IMR-90 (cell line): ENCODE measurements at regions not wholly inside any gene's neighbourhood (a gene's known extent, or its start where the extent isn't known, plus 50 kb on each side); places are given as distances from the start of the nearest gene placed in this dataset.

Experiments
- ATAC-seq: fragments of 200-7000 bp; cut with Tn5 transposase; 2 replicates; pipeline ENCODE4 v1.9.1; 2020; ENCODE audit warnings: low read depth, mild to moderate bottlenecking, moderate library complexity
- BruUV-seq: library from RNA; stranded (reverse); fragments of 400-500 nt; replicated peaks from 2 replicates; lab custom pipeline; 2021; lab: Mats Ljungman, UMichigan
- CTCF ChIA-PET: fragments of 300-600 bp; formaldehyde crosslinking; extraction: SDS; loops from one replicate; lab custom pipeline; 2021; ENCODE audit warnings: antibody characterized with exemption; lab: Yijun Ruan, JAX
- POLR2A ChIA-PET: fragments of 300-600 bp; sonication (Branson Sonifier 250); formaldehyde crosslinking; loops from one replicate; lab custom pipeline; 2022; ENCODE audit warnings: antibody characterized with exemption; ENCODE audit not compliant: unreplicated experiment; lab: Charles Lee
- DNase-seq: peaks from one replicate; pipeline ENCODE4 v3.0.0; 2013
- H2AFZ ChIP-seq: replicated peaks from 2 replicates; pipeline ENCODE3; 2013; ENCODE audit warnings: low read length, mild to moderate bottlenecking; ENCODE audit not compliant: poor library complexity
- H2AK5ac ChIP-seq: 2 replicates; pipeline ENCODE4 v1.6.1; 2013; ENCODE audit warnings: low read depth, low read length, inconsistent platforms
- H2AK9ac ChIP-seq: replicated peaks from 2 replicates; pipeline ENCODE3; 2013; ENCODE audit warnings: mild to moderate bottlenecking, low read depth, low read length, moderate library complexity; ENCODE audit not compliant: poor library complexity
- H2BK120ac ChIP-seq: 2 replicates; pipeline ENCODE4 v1.6.1; 2013; ENCODE audit warnings: low read depth, low read length, inconsistent platforms
- H2BK15ac ChIP-seq: 3 replicates; pipeline ENCODE4 v1.6.1; 2013; ENCODE audit warnings: low read depth, low read length, inconsistent platforms
- H2BK20ac ChIP-seq: 2 replicates; pipeline ENCODE4 v1.6.1; 2013; ENCODE audit warnings: low read depth, mild to moderate bottlenecking, inconsistent platforms, low read length, moderate library complexity
- H2BK5ac ChIP-seq: 2 replicates; pipeline ENCODE4 v1.6.1; 2013; ENCODE audit warnings: mild to moderate bottlenecking, low read depth, low read length, inconsistent platforms; ENCODE audit not compliant: poor library complexity, severe bottlenecking
- H3K14ac ChIP-seq: replicated peaks from 2 replicates; pipeline ENCODE4 v1.6.1; 2013; ENCODE audit warnings: low read depth, low read length, inconsistent platforms
- H3K18ac ChIP-seq: 2 replicates; pipeline ENCODE4 v1.6.1; 2013; ENCODE audit warnings: low read depth, low read length, control low read depth
- H3K23ac ChIP-seq: 2 replicates; pipeline ENCODE4 v1.6.1; 2013; ENCODE audit warnings: low read depth, low read length, inconsistent platforms
- H3K27ac ChIP-seq: 2 replicates; pipeline ENCODE4 v1.5.1; 2013; ENCODE audit warnings: mild to moderate bottlenecking, control low read depth, low read length; ENCODE audit not compliant: insufficient read depth
- H3K27me3 ChIP-seq: 2 replicates; pipeline ENCODE4 v1.6.1; 2013; ENCODE audit warnings: low read length; ENCODE audit not compliant: control insufficient read depth, insufficient read depth
- H3K36me3 ChIP-seq: 2 replicates; pipeline ENCODE4 v1.6.1; 2013; ENCODE audit warnings: low read length, mixed read lengths; ENCODE audit not compliant: control insufficient read depth, insufficient read depth
- H3K4ac ChIP-seq: 2 replicates; pipeline ENCODE4 v1.6.1; 2013; ENCODE audit warnings: low read depth, low read length, inconsistent platforms
- H3K4me1 ChIP-seq: 2 replicates; pipeline ENCODE4 v1.6.1; 2013; ENCODE audit warnings: low read length, mixed read lengths; ENCODE audit not compliant: control insufficient read depth, insufficient read depth
- H3K4me2 ChIP-seq: 2 replicates; pipeline ENCODE4 v1.6.1; 2013; ENCODE audit warnings: low read depth, mild to moderate bottlenecking, control low read depth, low read length, moderate library complexity
- H3K4me3 ChIP-seq: 2 replicates; pipeline ENCODE4 v1.5.1; 2013; ENCODE audit warnings: low read depth, mild to moderate bottlenecking, control low read depth, low read length, moderate library complexity; ENCODE audit not compliant: insufficient read depth
- H3K56ac ChIP-seq: 2 replicates; pipeline ENCODE4 v1.6.1; 2013; ENCODE audit warnings: low read length, inconsistent platforms; ENCODE audit not compliant: insufficient read depth; ENCODE audit errors: extremely low read depth
- H3K79me1 ChIP-seq, 2 experiments: 2 replicates each; pipeline ENCODE4 v1.6.1; 2013; ENCODE audit warnings: low read length in 2 of 2, inconsistent platforms in 1 of 2, low read depth in 1 of 2
- H3K9ac ChIP-seq: 2 replicates; pipeline ENCODE4 v1.6.1; 2013; ENCODE audit warnings: low read depth, low read length, control low read depth
- H3K9me1 ChIP-seq: 2 replicates; pipeline ENCODE4 v1.6.1; 2013; ENCODE audit warnings: low read length, inconsistent platforms; ENCODE audit not compliant: insufficient read depth
- H3K9me3 ChIP-seq: 2 replicates; pipeline ENCODE4 v1.6.1; 2013; ENCODE audit warnings: low read length; ENCODE audit not compliant: control insufficient read depth, insufficient read depth
- H4K20me1 ChIP-seq: 2 replicates; pipeline ENCODE4 v1.6.1; 2013; ENCODE audit warnings: low read length, inconsistent platforms; ENCODE audit not compliant: insufficient read depth
- H4K5ac ChIP-seq: 2 replicates; pipeline ENCODE4 v1.6.1; 2013; ENCODE audit warnings: mild to moderate bottlenecking, low read depth, low read length, control low read depth
- H4K8ac ChIP-seq, 2 experiments: 2 replicates each; pipeline ENCODE4 v1.6.1; 2013; ENCODE audit warnings: low read depth in 2 of 2, low read length in 2 of 2, control low read depth in 1 of 2, inconsistent platforms in 1 of 2
- H4K91ac ChIP-seq: 2 replicates; pipeline ENCODE4 v1.6.1; 2013; ENCODE audit warnings: low read depth, low read length, inconsistent platforms; ENCODE audit not compliant: insufficient read depth
- MXI1 ChIP-seq: IDR thresholded peaks from 2 replicates; pipeline ENCODE4 v1.6.1; 2012; ENCODE audit warnings: low read depth, mild to moderate bottlenecking, low read length, moderate library complexity, borderline replicate concordance
- POLR2A ChIP-seq: IDR thresholded peaks from 2 replicates; pipeline ENCODE4 v1.6.1; 2012; ENCODE audit warnings: mild to moderate bottlenecking, low read depth, low read length
- WGBS, 2 experiments: methylation state at CpG; one replicate each; pipeline versions ENCODE4 v1.1.5 to v1.1.7; 2013; ENCODE audit warnings: missing lambda C conversion rate in 2 of 2; ENCODE audit not compliant: insufficient read length in 1 of 2; ENCODE audit errors: extremely low coverage in 2 of 2; 5-methylcytosine and 5-hydroxymethylcytosine counted together
- dilution Hi-C: fragments of 300-500 bp; cut with HindIII; formaldehyde crosslinking; loops from one replicate; pipeline ENCODE4 v1.14.3; 2018; ENCODE audit warnings: low sequenced_read_pairs; ENCODE audit not compliant: unreplicated experiment
- in situ Hi-C: fragments of 300-500 bp; cut with MboI; formaldehyde crosslinking; loops from 3 replicates; pipeline ENCODE4 v1.14.3; 2019; ENCODE audit warnings: low sequenced_read_pairs, inconsistent platforms, mixed read lengths
- intact Hi-C: fragments of 100-400 bp; cut with micrococcal nuclease; formaldehyde crosslinking; loops from 2 replicates; pipeline ENCODE4 v1.10.0; 2022

GRCh38 chr7:33714208-33714607 lies 191.1 kb upstream of the BMPER start:
- no peak overlapping the region for H2BK5ac ChIP-seq
- H3K4ac ChIP-seq: no peak overlapping the region
- DNase-seq: no peak
- no peak for ATAC-seq
- BruUV-seq: no TSS peak
- H3K9me3 ChIP-seq: no peaks in the 10 kb centered on the region
- H2AFZ ChIP-seq: no peak overlapping the region
- H2AK9ac ChIP-seq: no peak overlapping the region
- H3K4me2 ChIP-seq: no peak overlapping the region
- H4K20me1 ChIP-seq: no peaks in the 10 kb centered on the region
- no peak overlapping the region for H4K5ac ChIP-seq
- H3K23ac ChIP-seq: no peak overlapping the region
- H3K79me1 ChIP-seq: no peaks in the 10 kb centered on the region
- H4K91ac ChIP-seq: no peak overlapping the region
- H3K27me3 ChIP-seq: peaks cover 4% of the 10 kb centered on the region; the same call in 1 of the 2 replicates
- no peak overlapping the region for H4K8ac ChIP-seq
- H3K27ac ChIP-seq: no peak overlapping the region
- no peak overlapping the region for H3K9ac ChIP-seq
- no peak overlapping the region for H2BK20ac ChIP-seq
- in situ Hi-C loops (no loop called here), dilution Hi-C loops (no loop called here), intact Hi-C loops (no loop called here)
- H2AK5ac ChIP-seq: 0 out of 2 replicates have a peak overlapping the region, but pooled peaks have one; percentile 28
- no peak overlapping the region for H2BK120ac ChIP-seq
- no peak overlapping the region for H3K14ac ChIP-seq
- TF ChIP-seq MXI1: no peak
- no peak for TF ChIP-seq POLR2A
- H3K9me1 ChIP-seq: peaks cover 3% of the 10 kb centered on the region; the same call in 1 of the 2 replicates
- H3K18ac ChIP-seq: no peak overlapping the region
- WGBS, 2 experiments: 93% methylated on average over 5 of the region's 5 CpGs; no CpG with 5 or more reads in 1 of the 2 experiments
- H3K36me3 ChIP-seq: no peaks in the 10 kb centered on the region
- H3K4me1 ChIP-seq: peaks cover 5% of the 10 kb centered on the region
- POLR2A ChIA-PET: no interaction called here
- no peak overlapping the region for H3K56ac ChIP-seq
- CTCF ChIA-PET: interaction anchor here (1.5 kb wide), 1 partner anchor 12 kb away, joined by 4 read pairs; no protein-coding TSS in a partner anchor
- no peak overlapping the region for H2BK15ac ChIP-seq
- H3K4me3 ChIP-seq: no peak overlapping the region
